Breast epithelium (tissue), 3 donors: ENCODE measurements at regions not wholly inside any gene's neighbourhood (a gene's known extent, or its start where the extent isn't known, plus 50 kb on each side); places are given as distances from the start of the nearest gene placed in this dataset.

ENCODE experiments used
- CTCF ChIP-seq, 3 donors: fragments of 450-650 bp; IDR thresholded peaks; one replicate each; pipeline ENCODE4 v1.5.1; 2016 to 2017; ENCODE audit warnings: antibody characterized with exemption in 3 of 3, mild to moderate bottlenecking in 3 of 3, moderate library complexity in 3 of 3
- POLR2A ChIP-seq: fragments of 450-650 bp; IDR thresholded peaks from one replicate; pipeline ENCODE4 v1.6.1; 2016; ENCODE audit warnings: antibody characterized with exemption, mild to moderate bottlenecking, moderate library complexity
- POLR2AphosphoS5 ChIP-seq, 3 donors: sonication (generic); formaldehyde crosslinking; IDR thresholded peaks; one replicate each; pipeline ENCODE4 v1.6.1; 2017; ENCODE audit warnings: antibody characterized with exemption in 3 of 3

- no peak for TF ChIP-seq CTCF (IDR thresholded peaks at IDR 0.05)
- TF ChIP-seq POLR2A, result no peak
- no peak for TF ChIP-seq POLR2AphosphoS5 (IDR thresholded peaks at IDR 0.05)
These were observed 67.2 kb upstream of the MARCHF10 start for GRCh38 chr17:62875296-62875695.
